GM21737 (cell line): ENCODE measurements at regions not wholly inside any gene's neighbourhood (a gene's known extent, or its start where the extent isn't known, plus 50 kb on each side); places are given as distances from the start of the nearest gene placed in this dataset.

Experiments
- ATAC-seq: cut with Tn5 transposase; IDR thresholded peaks from one replicate; pipeline ENCODE4 v1.9.1; 2021; ENCODE audit warnings: mild to moderate bottlenecking, moderate library complexity; ENCODE audit not compliant: unreplicated experiment

DNA sequence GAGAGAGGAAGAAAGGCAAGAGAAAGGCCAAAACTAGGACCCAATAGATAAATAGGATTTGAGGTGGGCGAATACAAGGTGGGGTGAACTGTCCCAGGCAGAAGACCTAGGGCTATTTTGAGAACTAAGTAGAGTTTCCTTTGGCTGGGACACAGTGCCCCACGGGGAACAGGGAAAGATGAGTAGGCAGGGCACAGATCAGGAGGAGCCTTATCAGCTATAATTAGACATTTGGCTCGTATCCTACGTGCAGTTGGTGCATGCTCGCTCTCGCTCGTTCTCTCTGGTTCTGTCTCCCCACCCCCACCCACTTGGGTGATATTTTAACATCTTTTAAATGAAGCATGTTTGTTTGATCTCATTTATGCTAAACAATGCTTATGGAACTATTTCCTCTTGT is 235.0 kb upstream of the JUN start:
- ATAC-seq = no peak

DNA sequence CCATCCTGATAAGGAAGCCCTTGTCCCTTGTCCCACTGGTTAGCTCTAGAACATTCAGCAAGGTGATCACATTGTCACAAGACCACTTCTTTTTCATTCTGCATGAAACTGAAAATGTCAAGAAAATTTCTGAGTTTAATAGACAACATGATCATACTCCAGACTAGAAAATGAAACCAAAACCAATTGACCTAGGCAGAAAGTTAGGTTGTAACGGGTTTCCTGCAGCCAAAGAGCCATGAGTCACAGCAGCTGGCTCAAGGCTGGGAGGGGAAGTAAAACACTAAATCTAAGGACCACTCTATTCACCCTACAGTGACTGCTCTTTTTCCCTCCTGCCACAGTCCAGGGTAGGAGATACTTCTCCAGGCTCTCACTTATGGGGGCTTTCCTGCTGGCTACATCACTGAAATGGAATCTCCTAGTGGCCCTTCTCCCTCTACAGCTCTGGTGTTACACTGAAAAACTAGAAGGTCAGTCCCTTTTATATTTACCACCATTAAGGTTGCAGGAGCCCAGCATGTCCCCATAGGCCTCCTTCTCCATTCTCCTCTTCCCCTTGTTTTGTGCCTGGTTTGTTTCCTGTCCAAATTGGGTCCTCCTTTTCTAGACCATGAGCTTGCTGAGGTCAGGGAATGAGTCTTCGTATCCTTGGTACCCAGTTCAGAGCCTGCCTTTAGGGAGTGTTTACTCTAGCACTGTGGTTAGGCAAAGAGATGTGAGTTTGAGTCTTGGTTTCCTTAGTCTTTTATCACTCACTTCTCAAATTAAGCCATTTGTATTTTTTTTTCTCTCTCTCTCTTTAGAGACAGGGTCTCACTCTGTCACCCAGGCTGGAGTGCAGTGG is 236.5 kb upstream of the JUN start:
- ATAC-seq = peak; percentile 89

DNA sequence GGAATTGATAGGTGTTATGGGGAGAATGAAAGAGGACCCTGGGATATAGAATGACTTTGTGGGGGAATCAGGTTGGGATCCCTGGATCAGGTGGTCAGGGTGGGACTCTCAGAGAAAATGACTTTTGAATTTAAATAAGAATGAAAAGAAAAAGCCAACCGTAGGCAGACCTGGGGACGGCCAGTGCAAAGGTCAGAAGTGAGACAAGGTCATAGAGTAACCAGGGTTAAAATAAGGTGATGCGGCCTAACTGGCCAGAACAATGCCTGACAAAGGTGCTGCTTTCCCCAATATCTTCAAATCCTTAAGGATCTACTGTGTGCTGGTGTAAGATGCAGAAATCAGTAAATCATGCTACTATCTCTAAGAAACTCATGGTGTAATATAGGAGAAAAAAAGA is 238.4 kb upstream of the JUN start:
- ATAC-seq = no peak

DNA sequence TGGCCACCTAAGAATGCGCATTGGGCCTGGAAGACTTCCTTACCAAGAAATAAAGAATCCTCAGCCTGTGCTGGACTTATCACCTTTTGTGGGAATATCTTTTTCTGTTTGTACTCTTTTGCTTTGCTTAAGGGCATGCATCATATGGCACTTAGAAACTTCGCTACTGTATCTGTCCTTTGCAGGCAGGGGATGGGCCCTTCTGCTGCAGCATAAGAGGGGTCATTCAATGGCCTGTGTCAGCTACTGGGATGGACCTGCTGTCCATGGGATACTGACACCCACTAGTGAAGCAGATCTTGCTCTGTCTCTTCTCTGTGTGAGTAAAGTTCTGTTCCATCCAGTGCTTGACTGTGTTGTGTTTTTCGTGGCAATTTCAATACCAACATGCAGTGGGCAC is 239.0 kb upstream of the JUN start:
- no peak for ATAC-seq

DNA sequence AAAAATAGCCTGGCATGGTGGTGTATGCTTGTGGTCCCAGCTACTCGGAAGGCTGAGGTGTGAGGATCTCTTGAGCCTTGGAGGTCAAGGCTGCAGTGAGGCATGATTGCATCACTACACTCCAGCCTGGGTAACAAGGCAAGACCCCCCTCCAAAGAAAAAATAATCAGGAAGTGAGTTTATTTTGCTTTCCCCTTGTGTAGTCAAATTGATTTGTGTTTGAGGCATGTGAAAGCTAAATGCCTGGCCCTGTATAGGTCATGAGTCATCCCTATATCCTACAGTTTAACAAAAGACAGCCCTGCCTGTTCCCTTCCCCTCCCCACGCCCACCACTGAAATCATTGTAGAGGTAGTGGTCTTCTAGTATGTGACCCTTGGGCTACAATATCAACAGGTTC is 241.4 kb upstream of the JUN start:
- no peak for ATAC-seq

DNA sequence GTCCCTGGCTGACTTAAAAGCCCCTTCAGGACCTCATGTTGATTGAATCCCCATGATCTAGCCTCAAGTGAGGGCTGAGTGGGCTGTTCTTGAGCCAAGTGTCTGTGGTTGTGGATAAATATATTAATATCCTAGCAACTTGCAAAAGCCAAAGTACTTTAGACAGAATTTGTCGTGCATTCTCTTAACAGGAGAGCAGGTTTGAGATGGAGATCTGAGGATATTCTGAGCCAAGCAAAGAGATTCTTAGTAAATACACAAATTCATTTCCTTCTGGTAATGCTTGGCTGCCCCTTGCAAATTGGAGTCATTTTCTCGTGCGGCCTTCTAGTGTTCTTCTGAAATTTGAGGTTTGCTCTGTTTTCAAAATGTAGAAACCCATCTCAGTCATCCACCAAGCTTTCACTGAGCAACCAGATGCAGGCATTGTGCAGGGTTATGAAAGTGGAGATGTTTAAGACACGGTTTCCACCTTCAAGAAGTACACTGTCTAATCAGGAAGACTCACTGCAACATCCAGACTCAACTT is 242.1 kb upstream of the JUN start:
- ATAC-seq = peak; percentile 75

DNA sequence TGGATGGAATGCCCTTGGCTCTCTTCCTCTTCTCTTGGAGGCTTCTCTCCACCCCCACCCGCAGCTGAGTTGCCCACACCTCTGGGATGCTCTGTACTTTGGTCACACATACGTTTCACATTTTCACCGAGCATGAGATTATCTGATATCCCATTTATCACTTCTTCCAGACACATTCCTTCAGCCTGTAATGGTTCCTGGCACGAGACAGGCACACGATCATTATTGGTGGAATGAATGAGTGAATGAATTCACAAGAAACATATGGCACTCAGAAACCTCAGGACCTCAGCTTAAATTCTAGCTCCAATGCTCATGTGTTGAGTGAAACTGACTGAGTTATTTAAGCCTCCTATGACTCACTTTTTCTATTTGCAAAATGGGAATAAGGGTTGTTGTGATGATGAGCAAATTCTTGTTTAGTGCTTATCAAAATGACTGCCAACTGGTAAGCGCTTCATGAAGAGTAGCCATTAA is 242.7 kb upstream of the JUN start:
- no peak for ATAC-seq

DNA sequence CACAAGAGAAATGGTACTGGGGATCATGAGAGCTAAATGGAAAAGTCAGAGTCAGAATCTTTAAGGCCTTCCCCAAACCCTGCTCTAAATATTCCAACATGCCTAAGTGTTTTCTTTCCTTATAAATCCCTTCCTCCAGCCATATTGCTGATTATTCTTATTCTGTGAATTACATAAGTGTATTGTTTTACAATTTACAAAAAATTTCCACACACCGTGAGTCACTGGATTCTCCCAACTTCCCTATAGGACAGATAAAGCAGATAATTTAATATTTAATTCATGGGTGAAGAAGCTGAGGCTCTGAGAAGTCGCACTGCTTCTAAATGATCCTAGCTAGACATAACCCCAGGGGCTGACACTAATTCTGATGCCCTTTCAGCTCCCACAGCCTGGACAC is 243.3 kb upstream of the JUN start:
- no peak for ATAC-seq

DNA sequence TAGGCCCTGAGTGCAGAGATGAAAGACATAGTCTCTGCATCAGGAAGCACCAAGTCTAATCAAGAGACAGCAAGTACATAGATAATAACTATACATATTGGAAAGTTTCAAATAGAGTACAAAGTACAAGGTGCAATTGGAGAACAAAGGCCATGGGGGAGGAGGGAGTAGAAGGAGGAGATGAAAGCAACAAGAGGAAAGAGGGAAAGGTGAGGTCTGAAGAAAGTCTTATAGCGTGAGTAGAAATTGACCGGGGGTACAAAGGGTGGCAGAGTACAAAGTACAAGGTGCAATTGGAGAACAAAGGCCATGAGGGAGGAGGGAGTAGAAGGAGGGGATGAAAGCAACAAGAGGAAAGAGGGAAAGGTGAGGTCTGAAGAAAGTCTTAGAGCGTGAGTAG is 244.2 kb upstream of the JUN start:
- ATAC-seq = no peak

DNA sequence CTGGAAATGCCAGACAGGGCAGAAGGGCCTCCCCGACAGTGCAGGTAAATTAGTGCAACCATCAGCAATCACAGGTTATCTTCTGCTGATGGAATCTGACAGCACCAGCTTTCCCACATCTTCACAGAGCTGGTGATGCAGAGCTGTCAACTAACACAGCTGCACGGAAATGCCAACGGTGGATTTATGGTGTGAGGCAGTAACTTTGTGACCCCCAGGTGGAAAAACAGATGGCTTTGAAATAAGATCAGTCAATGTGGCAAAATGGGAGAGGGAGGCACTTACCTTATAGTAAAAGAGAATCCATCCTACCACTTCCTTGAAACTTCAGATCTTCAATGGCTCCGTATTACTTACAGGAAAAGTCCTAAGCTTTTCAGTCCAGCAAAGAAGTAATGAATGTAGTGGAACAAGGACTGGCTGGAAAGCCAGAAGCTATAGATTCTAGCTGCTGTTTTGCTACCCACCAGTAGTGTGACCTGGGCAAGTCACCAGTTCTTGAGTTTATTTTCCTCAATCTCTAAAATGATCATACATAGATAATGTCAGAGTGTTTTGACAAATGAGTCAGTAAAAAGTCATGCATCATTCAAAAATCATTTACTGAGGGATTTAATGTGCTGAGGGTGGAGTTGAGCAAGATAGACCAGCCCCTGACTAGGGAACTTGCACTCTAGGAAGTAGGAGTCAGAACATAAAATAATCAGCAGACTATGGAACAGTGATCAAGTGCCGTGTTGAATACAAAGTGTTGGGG is 245.7 kb upstream of the JUN start:
- no peak for ATAC-seq

DNA sequence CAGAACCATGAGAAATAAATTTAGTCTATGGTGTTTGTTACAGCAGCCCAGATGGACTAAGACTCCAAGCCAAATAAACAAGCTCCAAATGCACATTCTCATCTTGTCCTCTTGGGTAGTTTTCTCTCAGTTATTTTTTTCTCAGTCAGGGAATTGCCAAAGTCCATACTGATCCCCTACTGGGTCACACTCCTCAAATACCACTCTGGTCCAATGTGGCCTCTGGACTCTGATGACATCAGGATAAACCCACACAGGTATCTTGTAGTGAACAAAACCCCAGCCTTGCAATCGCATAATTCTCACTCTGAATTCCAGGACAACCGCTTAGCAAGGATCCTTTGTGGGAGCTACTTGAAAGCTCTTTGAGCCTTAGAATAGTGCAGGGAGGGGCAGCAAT is 248.4 kb upstream of the JUN start:
- ATAC-seq = no peak

DNA sequence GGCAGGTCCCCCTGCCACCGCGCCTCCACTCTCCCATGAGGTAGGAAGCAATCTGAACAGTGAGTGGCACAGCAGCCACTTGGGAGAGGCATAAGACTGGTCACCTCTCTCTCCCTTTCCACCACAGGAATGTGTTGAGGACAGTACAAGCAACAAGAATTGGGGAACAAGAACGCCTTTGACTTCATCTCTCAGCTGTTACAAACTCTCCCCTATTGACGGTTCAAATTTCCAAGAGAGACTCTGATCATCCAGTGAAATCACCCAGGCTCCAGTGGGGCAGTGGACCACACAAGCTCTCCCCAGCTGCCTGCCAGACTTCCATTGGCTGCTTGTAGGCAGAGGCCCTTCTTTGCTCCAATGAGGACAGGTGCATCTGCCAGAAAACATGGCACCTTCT is 249.9 kb upstream of the JUN start:
- ATAC-seq = no peak

DNA sequence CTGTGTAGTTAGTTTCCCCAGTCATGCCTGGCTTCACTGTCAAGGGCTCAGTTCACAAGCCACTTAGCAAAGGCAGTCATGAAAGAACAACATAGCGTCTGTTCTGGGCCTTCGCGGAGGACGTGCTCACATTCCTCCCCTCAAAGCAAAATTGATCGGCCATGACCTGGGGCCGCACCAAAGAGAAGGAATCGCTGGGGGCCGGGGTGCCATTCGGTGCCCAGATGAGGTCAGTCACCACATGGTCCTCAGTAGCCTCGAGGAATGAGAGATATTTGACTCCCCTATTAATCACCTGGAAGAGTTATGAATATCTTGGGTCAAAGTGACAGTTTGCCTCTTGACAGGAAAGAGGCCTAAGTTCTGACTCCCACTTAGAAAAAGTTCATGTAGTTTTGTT is 251.1 kb upstream of the JUN start:
- no peak for ATAC-seq

DNA sequence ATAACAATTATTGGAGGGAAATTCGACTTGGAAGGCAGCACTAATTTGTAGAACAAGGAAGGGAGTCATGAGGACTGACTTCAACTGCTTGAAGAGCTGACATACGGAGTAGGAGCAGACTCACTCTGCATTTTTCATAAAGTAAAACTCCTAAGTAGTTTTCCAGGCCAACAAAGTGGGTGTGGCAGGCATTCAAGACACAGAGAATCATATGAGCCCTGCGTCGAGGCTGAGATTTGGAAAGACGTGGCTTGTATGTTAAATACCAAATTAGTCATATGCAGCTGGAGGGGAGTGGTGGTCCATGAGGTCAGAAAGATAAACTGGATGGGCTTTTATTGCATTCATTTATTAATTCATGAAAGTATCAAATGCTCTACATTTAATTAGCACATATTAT is 255.7 kb upstream of the JUN start:
- no peak for ATAC-seq

DNA sequence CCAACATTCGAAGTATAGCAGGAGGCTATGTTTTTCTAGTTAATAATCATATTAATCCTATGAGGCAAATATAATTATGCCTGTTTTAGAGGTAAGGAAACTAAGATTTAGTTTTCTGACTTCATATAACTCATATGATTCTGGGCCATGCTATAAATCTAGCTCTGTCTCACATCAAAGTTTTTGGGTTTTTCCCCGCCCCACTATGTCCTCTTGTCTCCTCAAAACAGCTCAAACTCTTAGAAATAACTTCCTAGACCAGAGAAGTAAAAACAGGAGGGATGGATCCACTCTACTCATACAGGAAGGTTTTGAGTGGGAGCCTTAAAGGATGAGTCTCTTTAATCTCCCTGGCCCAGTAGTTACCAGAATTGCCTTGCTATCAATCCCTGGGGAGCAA is 256.4 kb upstream of the FGGY start:
- no peak for ATAC-seq

DNA sequence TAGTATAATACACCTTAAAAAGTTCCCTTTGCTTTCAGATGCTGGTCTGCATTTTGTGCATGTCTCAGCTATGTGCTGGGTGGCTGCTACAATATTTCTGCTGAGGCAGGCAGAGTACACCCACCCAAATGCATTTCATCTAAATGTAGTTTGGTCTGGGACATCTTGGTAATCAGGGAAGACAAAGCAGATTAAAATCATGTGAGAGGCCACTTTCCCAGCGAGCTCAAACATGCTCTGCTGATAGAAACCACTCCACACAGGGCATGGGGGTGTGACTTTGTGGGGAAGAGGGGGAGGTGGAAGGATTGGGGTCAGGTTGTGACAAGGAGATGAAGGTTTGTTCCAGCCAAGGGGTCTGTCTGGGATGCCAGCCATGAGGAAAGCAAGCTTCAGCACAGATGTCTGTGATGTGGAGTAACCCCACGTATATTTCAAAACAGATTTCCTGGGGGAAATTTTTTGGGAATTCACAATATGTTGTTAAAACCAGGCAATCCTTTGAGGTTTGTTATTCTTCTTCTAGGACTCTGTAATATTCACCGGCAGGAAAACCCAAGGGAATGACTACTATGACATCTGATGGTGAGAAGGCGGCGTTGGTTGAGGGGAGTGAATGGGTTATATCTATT is 255.1 kb upstream of the FGGY start:
- ATAC-seq = no peak

DNA sequence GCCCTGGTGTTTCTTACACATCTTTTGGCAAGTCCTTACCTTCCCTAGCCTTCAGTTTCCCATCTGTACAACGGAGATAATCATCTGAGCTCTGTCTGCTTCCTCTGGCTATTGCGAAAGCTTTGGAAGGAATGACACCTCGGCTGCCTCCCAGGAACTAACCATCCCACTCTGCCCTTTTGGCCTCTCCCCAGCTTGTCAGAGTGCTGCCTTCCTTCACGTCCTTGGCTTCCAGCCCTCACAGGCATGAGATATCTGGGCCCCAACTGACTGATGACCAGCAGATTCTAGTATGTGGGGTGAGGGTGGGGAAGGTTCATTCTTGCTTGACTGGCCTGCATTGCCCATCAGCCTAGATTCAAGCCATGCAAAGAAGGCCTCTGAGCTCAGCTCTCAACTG is 253.1 kb upstream of the FGGY start:
- ATAC-seq = no peak

DNA sequence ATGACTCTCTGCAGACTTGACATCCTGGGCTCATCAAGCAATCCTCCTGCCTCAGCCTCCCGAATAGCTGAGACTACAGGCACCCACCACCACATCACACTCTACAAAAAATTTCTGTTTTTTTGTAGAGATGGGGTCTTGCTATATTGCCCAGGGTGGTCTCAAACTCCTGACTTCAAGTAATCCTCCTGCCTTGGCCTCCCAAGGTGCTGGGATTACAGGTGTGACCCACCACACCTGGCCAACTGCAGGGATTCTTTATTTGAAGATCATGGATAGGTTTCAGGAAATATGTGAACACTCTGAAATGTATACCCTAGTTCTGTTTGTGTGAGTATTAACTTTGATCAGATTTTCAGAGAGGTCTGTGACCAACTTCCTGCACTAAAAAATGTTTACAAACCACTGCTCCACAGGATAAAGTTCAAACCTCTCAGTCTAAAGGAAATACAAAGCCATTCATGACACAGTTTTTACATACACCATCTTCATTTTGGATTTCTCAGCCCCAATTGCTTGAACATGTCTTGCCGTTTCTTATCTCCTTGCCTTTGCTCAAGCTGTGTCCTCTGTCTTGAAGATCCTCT is 252.3 kb upstream of the FGGY start:
- no peak for ATAC-seq

DNA sequence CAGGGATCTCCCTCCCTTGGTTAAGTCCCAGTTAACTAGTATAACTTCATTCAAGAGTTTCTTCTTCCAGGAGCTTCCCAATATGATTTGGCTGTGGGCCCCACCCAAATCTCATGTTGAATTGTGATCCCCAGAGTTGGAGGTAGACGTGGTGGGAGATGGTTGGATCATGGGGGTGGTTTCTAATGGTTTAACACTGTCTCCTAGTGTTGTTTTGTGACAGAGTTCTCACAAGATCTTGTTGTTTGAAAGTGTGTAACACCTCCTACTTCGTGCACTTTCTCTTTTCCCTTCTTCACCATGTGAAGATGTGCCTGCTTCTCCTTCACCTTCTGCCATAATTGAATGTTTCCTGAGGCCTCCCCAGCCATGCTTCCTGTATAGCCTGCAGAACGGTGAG is 251.8 kb upstream of the FGGY start:
- ATAC-seq = no peak

DNA sequence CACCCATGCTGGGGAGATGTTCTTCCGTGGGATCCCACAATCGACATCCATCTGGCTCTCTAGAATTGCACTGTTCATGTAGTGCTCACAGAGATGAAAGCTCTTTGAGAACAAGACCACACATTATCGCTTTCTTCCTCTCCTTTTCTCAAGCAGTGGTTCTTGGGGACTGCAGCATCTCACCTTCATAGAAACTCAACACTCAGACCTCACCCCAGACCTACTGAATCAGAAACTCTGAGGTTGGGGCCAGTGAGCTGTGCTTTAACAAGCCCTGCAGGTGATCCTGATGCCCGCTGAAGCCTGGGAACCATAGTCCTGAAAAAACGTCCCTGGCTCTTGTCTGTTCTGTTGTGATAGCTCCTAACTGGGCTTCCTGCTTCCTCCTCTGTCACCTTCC is 251.3 kb upstream of the FGGY start:
- ATAC-seq = no peak

DNA sequence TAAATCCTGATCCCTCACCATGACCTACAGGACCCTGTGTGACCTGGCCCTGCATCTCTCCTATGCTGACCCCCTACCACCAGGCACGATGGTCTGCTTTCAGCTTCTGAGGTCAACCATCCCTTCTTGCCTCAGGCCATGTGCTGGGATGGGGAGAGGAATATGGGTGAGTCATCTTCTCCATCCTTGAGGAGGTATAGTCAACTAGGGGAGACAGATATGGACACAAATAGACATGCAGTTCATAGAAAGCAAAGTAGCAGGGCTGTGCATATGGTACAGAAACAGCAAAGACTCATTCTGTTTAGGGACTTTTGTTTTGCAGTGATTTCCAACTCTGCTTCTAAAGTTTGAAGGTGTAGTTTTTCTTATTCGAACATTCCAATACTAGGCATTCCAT is 250.8 kb upstream of the FGGY start:
- no peak for ATAC-seq
